GM12878 (cell line): ENCODE measurements at regions not wholly inside any gene's neighbourhood (a gene's known extent, or its start where the extent isn't known, plus 50 kb on each side); places are given as distances from the start of the nearest gene placed in this dataset.

Experiments
- CHD1 ChIP-seq: IDR thresholded peaks from 2 replicates; pipeline ENCODE4 v1.6.1; 2012; ENCODE audit warnings: low read depth, low read length, improper control_type of control experiment
- RFX5 ChIP-seq: IDR thresholded peaks from 2 replicates; pipeline ENCODE4 v1.6.1; 2011; ENCODE audit warnings: low read depth, low read length, improper control_type of control experiment
- SIN3A ChIP-seq: IDR thresholded peaks from 2 replicates; pipeline ENCODE4 v1.6.1; 2012; ENCODE audit warnings: low read depth, low read length, improper control_type of control experiment
- ZNF217 ChIP-seq: fragments of 450-650 bp; IDR thresholded peaks from 2 replicates; pipeline ENCODE4 v1.6.1; 2017; ENCODE audit warnings: antibody characterized with exemption, mild to moderate bottlenecking
- TF ChIP-seq, protein P1 (sequence below): fragments of 450-650 bp; IDR thresholded peaks from 2 replicates; pipeline ENCODE4 v1.6.1; 2016; ENCODE audit warnings: mild to moderate bottlenecking, moderate library complexity, borderline replicate concordance
- TF ChIP-seq, protein P2 (sequence below): fragments of 450-650 bp; IDR thresholded peaks from 2 replicates; pipeline ENCODE4 v1.6.1; 2017; ENCODE audit warnings: mild to moderate bottlenecking, moderate library complexity

DNA sequence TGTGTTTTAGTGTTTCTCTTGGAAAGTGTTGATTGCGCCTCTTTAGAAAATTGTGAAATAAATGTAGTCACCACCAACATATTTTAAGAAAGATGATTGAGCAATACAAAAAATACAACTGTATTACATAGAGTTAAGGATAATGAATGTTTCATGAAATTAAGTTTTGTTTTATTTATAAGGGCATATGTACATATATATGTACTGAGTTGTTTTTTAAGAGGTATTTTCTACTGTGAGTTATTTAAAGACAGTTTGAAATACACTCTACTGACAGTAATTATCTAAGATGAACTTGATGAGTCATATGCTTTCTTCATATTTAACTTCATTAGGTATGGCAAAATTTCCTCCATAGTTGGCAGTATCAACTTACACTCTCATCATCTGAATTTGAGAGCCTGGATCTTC is 411.7 kb downstream of the HS3ST3B1 start (continued):
- TF ChIP-seq RFX5 (no peak), CHD1 (no peak), SIN3A (no peak), ZNF217 (no peak)
- TF ChIP-seq, protein P1, sequence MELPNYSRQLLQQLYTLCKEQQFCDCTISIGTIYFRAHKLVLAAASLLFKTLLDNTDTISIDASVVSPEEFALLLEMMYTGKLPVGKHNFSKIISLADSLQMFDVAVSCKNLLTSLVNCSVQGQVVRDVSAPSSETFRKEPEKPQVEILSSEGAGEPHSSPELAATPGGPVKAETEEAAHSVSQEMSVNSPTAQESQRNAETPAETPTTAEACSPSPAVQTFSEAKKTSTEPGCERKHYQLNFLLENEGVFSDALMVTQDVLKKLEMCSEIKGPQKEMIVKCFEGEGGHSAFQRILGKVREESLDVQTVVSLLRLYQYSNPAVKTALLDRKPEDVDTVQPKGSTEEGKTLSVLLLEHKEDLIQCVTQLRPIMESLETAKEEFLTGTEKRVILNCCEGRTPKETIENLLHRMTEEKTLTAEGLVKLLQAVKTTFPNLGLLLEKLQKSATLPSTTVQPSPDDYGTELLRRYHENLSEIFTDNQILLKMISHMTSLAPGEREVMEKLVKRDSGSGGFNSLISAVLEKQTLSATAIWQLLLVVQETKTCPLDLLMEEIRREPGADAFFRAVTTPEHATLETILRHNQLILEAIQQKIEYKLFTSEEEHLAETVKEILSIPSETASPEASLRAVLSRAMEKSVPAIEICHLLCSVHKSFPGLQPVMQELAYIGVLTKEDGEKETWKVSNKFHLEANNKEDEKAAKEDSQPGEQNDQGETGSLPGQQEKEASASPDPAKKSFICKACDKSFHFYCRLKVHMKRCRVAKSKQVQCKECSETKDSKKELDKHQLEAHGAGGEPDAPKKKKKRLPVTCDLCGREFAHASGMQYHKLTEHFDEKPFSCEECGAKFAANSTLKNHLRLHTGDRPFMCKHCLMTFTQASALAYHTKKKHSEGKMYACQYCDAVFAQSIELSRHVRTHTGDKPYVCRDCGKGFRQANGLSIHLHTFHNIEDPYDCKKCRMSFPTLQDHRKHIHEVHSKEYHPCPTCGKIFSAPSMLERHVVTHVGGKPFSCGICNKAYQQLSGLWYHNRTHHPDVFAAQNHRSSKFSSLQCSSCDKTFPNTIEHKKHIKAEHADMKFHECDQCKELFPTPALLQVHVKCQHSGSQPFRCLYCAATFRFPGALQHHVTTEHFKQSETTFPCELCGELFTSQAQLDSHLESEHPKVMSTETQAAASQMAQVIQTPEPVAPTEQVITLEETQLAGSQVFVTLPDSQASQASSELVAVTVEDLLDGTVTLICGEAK: no peak
- TF ChIP-seq, protein P2, sequence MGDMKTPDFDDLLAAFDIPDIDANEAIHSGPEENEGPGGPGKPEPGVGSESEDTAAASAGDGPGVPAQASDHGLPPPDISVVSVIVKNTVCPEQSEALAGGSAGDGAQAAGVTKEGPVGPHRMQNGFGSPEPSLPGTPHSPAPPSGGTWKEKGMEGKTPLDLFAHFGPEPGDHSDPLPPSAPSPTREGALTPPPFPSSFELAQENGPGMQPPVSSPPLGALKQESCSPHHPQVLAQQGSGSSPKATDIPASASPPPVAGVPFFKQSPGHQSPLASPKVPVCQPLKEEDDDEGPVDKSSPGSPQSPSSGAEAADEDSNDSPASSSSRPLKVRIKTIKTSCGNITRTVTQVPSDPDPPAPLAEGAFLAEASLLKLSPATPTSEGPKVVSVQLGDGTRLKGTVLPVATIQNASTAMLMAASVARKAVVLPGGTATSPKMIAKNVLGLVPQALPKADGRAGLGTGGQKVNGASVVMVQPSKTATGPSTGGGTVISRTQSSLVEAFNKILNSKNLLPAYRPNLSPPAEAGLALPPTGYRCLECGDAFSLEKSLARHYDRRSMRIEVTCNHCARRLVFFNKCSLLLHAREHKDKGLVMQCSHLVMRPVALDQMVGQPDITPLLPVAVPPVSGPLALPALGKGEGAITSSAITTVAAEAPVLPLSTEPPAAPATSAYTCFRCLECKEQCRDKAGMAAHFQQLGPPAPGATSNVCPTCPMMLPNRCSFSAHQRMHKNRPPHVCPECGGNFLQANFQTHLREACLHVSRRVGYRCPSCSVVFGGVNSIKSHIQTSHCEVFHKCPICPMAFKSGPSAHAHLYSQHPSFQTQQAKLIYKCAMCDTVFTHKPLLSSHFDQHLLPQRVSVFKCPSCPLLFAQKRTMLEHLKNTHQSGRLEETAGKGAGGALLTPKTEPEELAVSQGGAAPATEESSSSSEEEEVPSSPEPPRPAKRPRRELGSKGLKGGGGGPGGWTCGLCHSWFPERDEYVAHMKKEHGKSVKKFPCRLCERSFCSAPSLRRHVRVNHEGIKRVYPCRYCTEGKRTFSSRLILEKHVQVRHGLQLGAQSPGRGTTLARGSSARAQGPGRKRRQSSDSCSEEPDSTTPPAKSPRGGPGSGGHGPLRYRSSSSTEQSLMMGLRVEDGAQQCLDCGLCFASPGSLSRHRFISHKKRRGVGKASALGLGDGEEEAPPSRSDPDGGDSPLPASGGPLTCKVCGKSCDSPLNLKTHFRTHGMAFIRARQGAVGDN: no peak
- TF ChIP-seq, all 136 proteins: peak for 0
